ENCODE measurements at regions not wholly inside any gene's neighbourhood (a gene's known extent, or its start where the extent isn't known, plus 50 kb on each side); places are given as distances from the start of the nearest gene placed in this dataset.

DNA sequence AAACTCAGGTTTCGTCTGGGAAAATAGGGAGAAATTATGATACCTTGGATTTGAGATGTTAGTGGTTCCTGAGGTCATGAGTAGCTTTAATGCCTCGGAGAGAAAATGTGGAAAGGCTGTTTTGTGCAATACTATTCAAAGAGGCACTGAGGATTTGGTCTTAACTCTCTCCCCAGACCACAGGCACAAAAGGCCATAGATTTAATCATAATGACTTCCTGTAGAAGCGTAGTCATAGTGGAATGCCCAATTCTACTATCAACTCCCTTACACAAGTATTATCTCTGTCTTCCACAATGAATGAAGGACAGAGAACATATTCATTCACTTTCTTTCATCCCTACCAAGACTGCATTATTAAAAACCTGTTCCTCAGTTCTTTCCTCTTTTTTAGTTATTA, 153.0 kb upstream of the FTMT start:
- no peak overlapping the region for H3K4me3 ChIP-seq (ENCODE audit: low read depth, low read length)
- no peak for DNase-seq (ENCODE audit: low read depth)
- TF ChIP-seq, protein P1, sequence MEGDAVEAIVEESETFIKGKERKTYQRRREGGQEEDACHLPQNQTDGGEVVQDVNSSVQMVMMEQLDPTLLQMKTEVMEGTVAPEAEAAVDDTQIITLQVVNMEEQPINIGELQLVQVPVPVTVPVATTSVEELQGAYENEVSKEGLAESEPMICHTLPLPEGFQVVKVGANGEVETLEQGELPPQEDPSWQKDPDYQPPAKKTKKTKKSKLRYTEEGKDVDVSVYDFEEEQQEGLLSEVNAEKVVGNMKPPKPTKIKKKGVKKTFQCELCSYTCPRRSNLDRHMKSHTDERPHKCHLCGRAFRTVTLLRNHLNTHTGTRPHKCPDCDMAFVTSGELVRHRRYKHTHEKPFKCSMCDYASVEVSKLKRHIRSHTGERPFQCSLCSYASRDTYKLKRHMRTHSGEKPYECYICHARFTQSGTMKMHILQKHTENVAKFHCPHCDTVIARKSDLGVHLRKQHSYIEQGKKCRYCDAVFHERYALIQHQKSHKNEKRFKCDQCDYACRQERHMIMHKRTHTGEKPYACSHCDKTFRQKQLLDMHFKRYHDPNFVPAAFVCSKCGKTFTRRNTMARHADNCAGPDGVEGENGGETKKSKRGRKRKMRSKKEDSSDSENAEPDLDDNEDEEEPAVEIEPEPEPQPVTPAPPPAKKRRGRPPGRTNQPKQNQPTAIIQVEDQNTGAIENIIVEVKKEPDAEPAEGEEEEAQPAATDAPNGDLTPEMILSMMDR (conservative IDR thresholded peaks at IDR 0.05; ENCODE audit: low read depth, low read length): no peak

DNA sequence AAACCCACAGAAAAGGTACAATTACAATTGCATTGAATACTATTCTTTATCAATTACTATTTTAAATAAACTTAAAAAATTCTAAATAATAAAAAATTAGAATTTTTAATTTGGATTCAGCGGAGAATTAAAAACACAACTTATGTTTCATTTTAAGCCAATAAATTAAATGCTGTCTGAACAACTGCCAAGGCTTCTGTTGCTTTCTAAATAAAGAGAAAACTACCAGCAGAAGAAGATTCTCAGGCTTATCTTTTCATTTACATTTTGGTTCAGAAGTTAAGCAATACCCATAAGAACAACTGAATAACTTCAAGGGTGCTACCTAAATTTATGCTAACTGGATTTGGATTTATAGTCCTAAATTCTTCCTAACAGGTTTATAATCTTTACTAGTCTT, 150.0 kb upstream of the FTMT start:
- H3K4me3 ChIP-seq (ENCODE audit: low read depth, low read length): no peak overlapping the region
- no peak for DNase-seq (ENCODE audit: low read depth)
- TF ChIP-seq, protein P1 (conservative IDR thresholded peaks at IDR 0.05; ENCODE audit: low read depth, low read length): no peak

DNA sequence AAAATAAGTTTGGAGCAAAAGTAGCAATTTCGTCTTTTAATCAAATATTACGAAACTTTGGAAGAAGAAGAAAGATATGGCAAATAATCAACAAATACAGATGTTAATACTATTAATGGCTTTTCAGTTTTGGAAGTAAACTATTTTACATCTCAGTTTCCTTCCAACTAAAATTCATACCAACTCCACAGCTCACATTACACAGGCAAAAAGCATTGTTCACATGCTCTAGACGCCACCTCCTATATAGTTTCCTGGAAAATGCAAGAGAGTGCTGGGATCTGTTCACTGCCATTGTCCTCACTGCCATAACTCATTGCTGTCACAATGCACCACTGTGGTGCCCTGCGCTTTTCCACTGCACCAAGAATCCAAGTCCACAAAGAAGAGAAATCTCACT, 149.0 kb upstream of the FTMT start:
- DNase-seq (ENCODE audit: low read depth): no peak
- TF ChIP-seq, protein P1 (conservative IDR thresholded peaks at IDR 0.05; ENCODE audit: low read depth, low read length): no peak
- H3K4me3 ChIP-seq (ENCODE audit: low read depth, low read length): no peak overlapping the region

DNA sequence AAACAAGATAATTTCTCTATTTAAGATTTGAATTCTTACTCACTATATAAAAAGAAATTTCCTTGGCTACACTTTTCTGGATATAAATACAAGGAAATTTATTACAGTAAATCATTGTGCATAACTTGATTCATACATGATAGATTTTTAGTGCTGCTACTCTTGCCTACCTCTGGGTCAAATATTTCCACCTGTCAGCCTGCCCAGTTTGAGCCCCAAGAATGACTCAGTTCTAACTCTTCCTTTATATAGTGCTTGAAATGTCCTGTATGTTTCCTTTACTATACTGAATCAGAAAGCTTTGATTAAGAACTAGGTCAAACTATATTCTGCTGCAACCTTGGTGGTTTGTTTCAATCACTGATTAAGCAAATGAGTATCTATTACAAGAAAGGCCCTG, 147.4 kb upstream of the FTMT start:
- DNase-seq (ENCODE audit: low read depth): no peak

DNA sequence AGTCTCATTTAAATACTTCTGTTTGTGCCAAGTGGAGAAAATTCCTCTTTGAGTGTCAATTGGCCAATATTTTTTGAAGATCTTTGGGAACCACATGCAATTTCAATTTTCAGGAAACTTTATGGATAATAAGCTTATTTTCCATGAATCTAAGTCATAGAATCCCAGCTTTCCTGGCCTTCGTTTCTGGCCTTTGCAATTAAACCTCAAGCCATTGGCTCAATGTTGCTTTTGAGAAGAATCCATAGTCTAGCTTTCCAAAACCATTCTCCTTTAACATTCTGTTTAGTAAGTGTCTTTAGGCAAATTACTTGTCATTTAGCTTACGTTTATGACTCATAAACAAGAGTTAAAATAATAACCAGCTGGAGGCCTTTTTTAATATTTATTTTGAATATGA, 145.0 kb upstream of the FTMT start:
- TF ChIP-seq, protein P1 (conservative IDR thresholded peaks at IDR 0.05; ENCODE audit: low read depth, low read length): no peak

More for the DNA sequence above, 147.4 kb upstream of the FTMT start:
- H3K4me3 ChIP-seq (ENCODE audit: low read depth, low read length): no peak overlapping the region
- TF ChIP-seq, protein P1 (conservative IDR thresholded peaks at IDR 0.05; ENCODE audit: low read depth, low read length): no peak

DNA sequence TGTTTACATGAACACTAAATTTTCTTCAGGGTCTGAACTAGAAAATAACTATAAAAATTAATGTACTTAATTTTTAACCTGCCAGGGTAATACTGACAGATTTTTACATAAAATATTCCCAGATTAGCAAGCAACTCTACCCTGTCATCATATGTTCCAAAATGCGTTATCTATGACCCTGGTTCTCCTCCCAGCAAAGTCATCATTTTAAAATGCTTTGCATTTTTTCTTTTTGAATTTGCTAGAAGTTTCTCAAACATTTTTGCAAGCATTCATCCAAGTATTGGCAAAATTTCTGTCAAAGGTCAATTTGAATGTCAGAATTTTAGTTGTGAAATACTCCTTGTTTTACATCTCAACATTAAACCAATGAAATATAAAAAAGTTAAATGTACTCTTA, 144.5 kb upstream of the FTMT start:
- TF ChIP-seq, protein P1 (conservative IDR thresholded peaks at IDR 0.05; ENCODE audit: low read depth, low read length): no peak
- no peak for DNase-seq (ENCODE audit: low read depth)
- H3K4me3 ChIP-seq (ENCODE audit: low read depth, low read length): no peak overlapping the region

More for the DNA sequence above, 145.0 kb upstream of the FTMT start:
- no peak overlapping the region for H3K4me3 ChIP-seq (ENCODE audit: low read depth, low read length)
- no peak for DNase-seq (ENCODE audit: low read depth)

DNA sequence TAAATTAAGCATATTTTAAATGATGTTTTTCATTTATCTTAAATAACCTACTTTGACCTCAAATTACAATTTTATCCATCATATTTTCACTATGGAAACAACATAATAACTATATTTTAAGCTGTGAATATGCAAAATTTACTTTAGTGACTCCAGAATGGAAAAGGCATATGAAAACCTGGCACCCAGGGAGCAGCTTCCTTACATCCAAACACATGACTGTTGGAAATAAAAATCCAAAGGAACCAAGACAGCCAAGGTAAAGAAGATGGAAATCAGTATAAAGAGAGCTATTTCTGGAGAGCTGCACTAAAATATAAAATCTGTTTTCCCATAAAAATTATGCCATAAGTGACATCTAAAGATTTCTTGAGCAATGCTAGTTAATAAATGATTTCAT, 140.3 kb upstream of the FTMT start:
- no peak for DNase-seq (ENCODE audit: low read depth)
- H3K4me3 ChIP-seq (ENCODE audit: low read depth, low read length): no peak overlapping the region
- TF ChIP-seq, protein P1 (conservative IDR thresholded peaks at IDR 0.05; ENCODE audit: low read depth, low read length): no peak

All from choroid plexus epithelial cell (primary cell).